ENCODE measurements at regions not wholly inside any gene's neighbourhood (a gene's known extent, or its start where the extent isn't known, plus 50 kb on each side); places are given as distances from the start of the nearest gene placed in this dataset.

- Histone ChIP-seq H3K4me3 (ENCODE audit: low read depth in 2 of 2, low read length in 2 of 2) (no peak overlapping the region), H3K4me1 (ENCODE audit: control insufficient read depth, insufficient read depth, low read length) (no peaks in the 10 kb centered on the region), H3K27me3 (ENCODE audit: control insufficient read depth, insufficient read depth, low read length) (peaks cover 8% of the 10 kb centered on the region; the same call in 1 of the 2 replicates), H3K27ac (ENCODE audit: low read length) (no peak overlapping the region), H3K9me3 (ENCODE audit: control insufficient read depth, insufficient read depth, low read depth, low read length) (no peaks in the 10 kb centered on the region), H3K36me3 (ENCODE audit: control insufficient read depth, insufficient read depth, low read length) (no peaks in the 10 kb centered on the region)
- TF ChIP-seq TCF7L2 (IDR thresholded peaks at IDR 0.05; ENCODE audit: low read depth, low read length) (no peak), REST (IDR thresholded peaks at IDR 0.05; ENCODE audit: insufficient read depth in 1 of 2, low read depth in 2 of 2, low read length in 1 of 2) (no peak), POLR2AphosphoS5 (IDR thresholded peaks at IDR 0.05; ENCODE audit: low read depth, low read length) (no peak), SIN3A (IDR thresholded peaks at IDR 0.05; ENCODE audit: borderline replicate concordance, insufficient read depth, low read depth, low read length) (no peak), CTCF (IDR thresholded peaks at IDR 0.05) (no peak)
- CTCF ChIA-PET: interaction anchor here (0.6 to 0.7 kb wide), 2 partner anchors 170 to 499 kb away, joined by 3 to 4 read pairs; no protein-coding TSS in a partner anchor
- ATAC-seq (no peak), DNase-seq (ENCODE audit: low read depth, low spot score) (no peak)
- POLR2A ChIA-PET: no interaction called here
- intact Hi-C loops (cut with micrococcal nuclease; ENCODE audit: unreplicated experiment) (no loop called here), in situ Hi-C loops (cut with HindIII; ENCODE audit: low pct_unique_long_range_greater_than_20kb, low sequenced_read_pairs) (no loop called here)
- BruUV-seq (replicated peaks): no TSS peak
These were observed 208.7 kb upstream of the ZNF32 start for GRCh38 chr10:43857206-43857930.

GRCh38 chr10:43856299-43856698, 207.6 kb upstream of the ZNF32 start:
- ATAC-seq: no peak
- Histone ChIP-seq H3K4me1 (ENCODE audit: control insufficient read depth, insufficient read depth, low read length) (no peaks in the 10 kb centered on the region), H3K27ac (ENCODE audit: low read length) (no peak overlapping the region), H3K4me3 (ENCODE audit: low read depth in 2 of 2, low read length in 2 of 2) (no peak overlapping the region), H3K27me3 (ENCODE audit: control insufficient read depth, insufficient read depth, low read length) (peaks cover 8% of the 10 kb centered on the region; the same call in 1 of the 2 replicates), H3K36me3 (ENCODE audit: control insufficient read depth, insufficient read depth, low read length) (no peaks in the 10 kb centered on the region), H3K9me3 (ENCODE audit: control insufficient read depth, insufficient read depth, low read depth, low read length) (no peaks in the 10 kb centered on the region)
- CTCF ChIA-PET: no interaction called here
- DNase-seq (ENCODE audit: low read depth, low spot score): no peak
- no TSS peak for BruUV-seq (replicated peaks)
- TF ChIP-seq POLR2AphosphoS5 (IDR thresholded peaks at IDR 0.05; ENCODE audit: low read depth, low read length) (no peak), TCF7L2 (IDR thresholded peaks at IDR 0.05; ENCODE audit: low read depth, low read length) (no peak), SIN3A (IDR thresholded peaks at IDR 0.05; ENCODE audit: borderline replicate concordance, insufficient read depth, low read depth, low read length) (no peak), CTCF (IDR thresholded peaks at IDR 0.05) (no peak), REST (IDR thresholded peaks at IDR 0.05; ENCODE audit: insufficient read depth in 1 of 2, low read depth in 2 of 2, low read length in 1 of 2) (no peak)
- intact Hi-C loops (cut with micrococcal nuclease; ENCODE audit: unreplicated experiment): no loop called here
- in situ Hi-C loops (cut with HindIII; ENCODE audit: low pct_unique_long_range_greater_than_20kb, low sequenced_read_pairs): no loop called here
- POLR2A ChIA-PET: no interaction called here
